Parathyroid adenoma (tissue), 2 donors: ENCODE measurements at regions not wholly inside any gene's neighbourhood (a gene's known extent, or its start where the extent isn't known, plus 50 kb on each side); places are given as distances from the start of the nearest gene placed in this dataset.

Experiments used
- H2AFZ ChIP-seq: fragments of 300-600 bp; sonication (generic); one replicate; pipeline ENCODE4 v1.7.0; 2017; ENCODE audit warnings: antibody characterized with exemption, mild to moderate bottlenecking
- H3K27ac ChIP-seq: fragments of 300-600 bp; sonication (generic); one replicate; pipeline ENCODE4 v1.7.0; 2017
- H3K27me3 ChIP-seq: fragments of 300-600 bp; sonication (generic); one replicate; pipeline ENCODE4 v1.7.0; 2017; ENCODE audit warnings: low read length; ENCODE audit not compliant: control insufficient read depth, insufficient read depth
- H3K36me3 ChIP-seq: fragments of 300-600 bp; sonication (generic); one replicate; pipeline ENCODE4 v1.7.0; 2017; ENCODE audit warnings: low read length; ENCODE audit not compliant: control insufficient read depth, insufficient read depth
- H3K4me1 ChIP-seq: fragments of 300-600 bp; sonication (generic); one replicate; pipeline ENCODE4 v1.7.0; 2017; ENCODE audit warnings: control low read depth
- H3K4me2 ChIP-seq: fragments of 300-600 bp; sonication (generic); one replicate; pipeline ENCODE4 v1.7.0; 2017; ENCODE audit warnings: low read length
- H3K4me3 ChIP-seq: fragments of 300-600 bp; sonication (generic); one replicate; pipeline ENCODE4 v1.7.0; 2017; ENCODE audit warnings: low read depth, low read length
- H3K79me2 ChIP-seq: fragments of 300-600 bp; sonication (generic); one replicate; pipeline ENCODE4 v1.7.0; 2017; ENCODE audit warnings: control low read depth
- H3K9ac ChIP-seq: fragments of 300-600 bp; sonication (generic); one replicate; pipeline ENCODE4 v1.7.0; 2017; ENCODE audit warnings: mild to moderate bottlenecking
- H3K9me3 ChIP-seq: fragments of 300-600 bp; sonication (generic); one replicate; pipeline ENCODE4 v1.7.0; 2017; ENCODE audit warnings: low read length; ENCODE audit not compliant: control insufficient read depth
- TF ChIP-seq, protein P1 (sequence below): fragments of 300-600 bp; sonication (generic); IDR thresholded peaks from one replicate; pipeline ENCODE4 v1.7.0; 2017; ENCODE audit warnings: antibody characterized with exemption, mild to moderate bottlenecking
- donor health status: primary hyperparathyroidism.

DNA sequence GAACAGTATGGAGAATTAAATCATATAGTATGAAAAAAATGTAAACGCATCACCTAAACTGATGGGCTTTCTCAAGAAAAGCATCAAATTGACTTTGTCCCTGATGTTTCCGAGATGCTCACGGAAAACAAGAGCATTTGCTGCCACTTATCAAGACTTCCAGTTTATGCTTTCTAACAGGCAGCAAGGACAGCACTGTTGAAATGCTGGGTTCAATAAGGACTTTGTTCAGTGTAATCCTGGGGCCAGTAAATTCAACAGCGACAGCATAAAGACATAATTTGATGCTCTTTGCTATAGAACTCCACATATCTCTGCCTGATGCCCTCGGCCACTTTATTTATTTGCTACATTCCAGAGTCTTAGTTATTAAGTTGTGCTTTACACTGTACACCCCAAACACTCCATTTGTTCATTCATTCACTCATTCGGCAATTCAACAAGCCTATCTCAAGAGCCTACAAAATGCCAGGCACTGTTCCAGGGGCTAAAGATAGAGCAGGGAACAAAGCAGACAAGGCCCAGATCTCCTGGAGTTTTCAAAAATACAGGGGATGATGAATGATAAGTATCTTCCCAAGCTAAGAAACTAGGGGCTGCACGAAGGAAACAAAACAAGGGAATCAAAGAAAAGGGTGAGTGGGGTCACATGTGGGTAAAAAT lies 294.6 kb downstream of the ZNF608 start:
- TF ChIP-seq, protein P1, sequence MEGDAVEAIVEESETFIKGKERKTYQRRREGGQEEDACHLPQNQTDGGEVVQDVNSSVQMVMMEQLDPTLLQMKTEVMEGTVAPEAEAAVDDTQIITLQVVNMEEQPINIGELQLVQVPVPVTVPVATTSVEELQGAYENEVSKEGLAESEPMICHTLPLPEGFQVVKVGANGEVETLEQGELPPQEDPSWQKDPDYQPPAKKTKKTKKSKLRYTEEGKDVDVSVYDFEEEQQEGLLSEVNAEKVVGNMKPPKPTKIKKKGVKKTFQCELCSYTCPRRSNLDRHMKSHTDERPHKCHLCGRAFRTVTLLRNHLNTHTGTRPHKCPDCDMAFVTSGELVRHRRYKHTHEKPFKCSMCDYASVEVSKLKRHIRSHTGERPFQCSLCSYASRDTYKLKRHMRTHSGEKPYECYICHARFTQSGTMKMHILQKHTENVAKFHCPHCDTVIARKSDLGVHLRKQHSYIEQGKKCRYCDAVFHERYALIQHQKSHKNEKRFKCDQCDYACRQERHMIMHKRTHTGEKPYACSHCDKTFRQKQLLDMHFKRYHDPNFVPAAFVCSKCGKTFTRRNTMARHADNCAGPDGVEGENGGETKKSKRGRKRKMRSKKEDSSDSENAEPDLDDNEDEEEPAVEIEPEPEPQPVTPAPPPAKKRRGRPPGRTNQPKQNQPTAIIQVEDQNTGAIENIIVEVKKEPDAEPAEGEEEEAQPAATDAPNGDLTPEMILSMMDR: no peak
- no peak overlapping the region for H2AFZ ChIP-seq
- no peaks in the 10 kb centered on the region for H3K36me3 ChIP-seq
- H3K9ac ChIP-seq: no peak overlapping the region
- no peak overlapping the region for H3K4me3 ChIP-seq
- H3K9me3 ChIP-seq: no peaks in the 10 kb centered on the region
- H3K27ac ChIP-seq: no peak overlapping the region
- no peaks in the 10 kb centered on the region for H3K79me2 ChIP-seq
- no peaks in the 10 kb centered on the region for H3K27me3 ChIP-seq
- no peaks in the 10 kb centered on the region for H3K4me1 ChIP-seq
- no peak overlapping the region for H3K4me2 ChIP-seq

DNA sequence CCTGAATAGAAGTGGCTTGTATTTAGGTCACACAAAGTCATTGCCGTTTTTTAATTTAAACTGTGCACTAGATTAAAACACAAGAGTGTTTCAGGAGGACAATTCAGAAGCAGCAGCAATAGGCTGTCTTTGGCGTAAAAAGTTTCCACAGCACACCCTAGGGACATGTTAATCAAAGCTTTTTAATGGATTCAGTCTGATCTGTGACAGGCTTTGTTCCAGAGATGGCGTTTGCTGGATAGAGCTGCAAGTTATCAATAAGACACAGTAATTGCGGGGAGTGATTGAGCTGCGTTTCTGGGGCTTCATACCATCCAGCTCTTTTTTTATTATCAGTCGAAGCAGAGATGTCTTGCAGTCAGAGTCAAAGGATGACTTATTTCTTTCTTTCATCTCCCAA lies 300.3 kb downstream of the ZNF608 start:
- no peaks in the 10 kb centered on the region for H3K9me3 ChIP-seq
- H3K9ac ChIP-seq: no peak overlapping the region
- H3K36me3 ChIP-seq: no peaks in the 10 kb centered on the region
- no peaks in the 10 kb centered on the region for H3K79me2 ChIP-seq
- no peaks in the 10 kb centered on the region for H3K4me1 ChIP-seq
- H3K4me3 ChIP-seq: no peak overlapping the region
- no peak overlapping the region for H2AFZ ChIP-seq
- no peaks in the 10 kb centered on the region for H3K27me3 ChIP-seq
- no peak overlapping the region for H3K4me2 ChIP-seq
- H3K27ac ChIP-seq: no peak overlapping the region
- TF ChIP-seq, protein P1: no peak

DNA sequence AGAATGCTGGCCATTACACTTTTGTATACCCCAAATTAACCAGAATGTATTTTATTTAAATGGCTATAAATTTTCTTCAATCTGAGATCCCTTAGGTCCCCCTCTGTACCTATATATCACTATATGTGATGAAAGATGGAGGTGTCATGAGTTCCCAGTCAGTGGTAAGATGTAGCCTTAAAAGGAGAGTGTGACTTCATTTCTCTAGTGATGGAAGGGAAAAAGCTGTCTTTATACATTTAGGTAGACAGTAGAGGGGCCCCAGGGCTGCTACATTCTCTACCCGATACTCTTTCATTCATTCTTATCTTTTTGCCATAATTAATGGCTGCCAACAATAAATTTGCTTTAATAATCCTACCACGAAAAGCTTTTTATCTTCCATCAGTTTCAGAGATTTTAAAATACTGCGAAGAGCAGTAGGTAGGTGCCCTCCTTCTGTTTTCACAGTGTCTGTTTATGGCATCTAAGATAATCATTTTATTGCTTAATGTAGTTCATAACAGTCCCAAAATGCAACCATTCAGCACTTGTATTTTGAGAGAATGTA lies 301.3 kb downstream of the ZNF608 start:
- Histone ChIP-seq H2AFZ (no peak overlapping the region), H3K79me2 (no peaks in the 10 kb centered on the region), H3K27me3 (no peaks in the 10 kb centered on the region), H3K4me1 (no peaks in the 10 kb centered on the region), H3K9me3 (no peaks in the 10 kb centered on the region), H3K4me2 (no peak overlapping the region), H3K4me3 (no peak overlapping the region), H3K9ac (no peak overlapping the region), H3K36me3 (no peaks in the 10 kb centered on the region), H3K27ac (no peak overlapping the region)
- TF ChIP-seq, protein P1: no peak

DNA sequence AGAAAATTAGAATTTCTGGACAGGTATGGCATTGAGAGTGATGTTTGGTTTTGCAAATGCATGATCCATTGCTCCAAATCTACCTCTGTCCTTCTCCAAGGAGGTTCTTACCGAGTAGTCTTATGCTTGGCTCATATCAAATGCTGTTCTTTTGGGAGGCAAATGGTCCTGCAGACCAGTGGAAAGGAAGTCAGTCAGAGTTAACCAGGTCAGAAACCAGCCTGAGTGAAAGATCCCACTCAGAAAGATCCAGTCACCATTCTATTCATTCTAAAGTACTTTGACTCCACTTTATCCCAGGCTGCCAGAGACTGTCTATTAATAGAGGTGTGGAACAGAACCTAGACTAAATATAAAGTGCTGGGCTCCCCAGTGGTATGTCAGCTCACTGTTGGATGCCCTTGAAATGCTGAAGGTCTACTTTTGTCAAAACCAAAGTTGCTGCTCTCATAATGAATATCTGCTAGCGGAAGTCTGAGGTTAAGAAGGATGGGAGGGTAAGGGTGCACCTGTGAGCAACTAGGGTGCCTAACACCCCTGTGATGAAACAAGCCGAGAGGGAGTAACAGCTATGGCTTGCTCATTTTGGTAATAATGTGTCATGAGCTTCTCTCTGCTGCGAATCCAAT lies 302.2 kb downstream of the ZNF608 start:
- Histone ChIP-seq H3K27me3 (no peaks in the 10 kb centered on the region), H3K4me2 (no peak overlapping the region), H3K4me3 (no peak overlapping the region), H3K9me3 (no peaks in the 10 kb centered on the region), H3K4me1 (no peaks in the 10 kb centered on the region), H3K9ac (no peak overlapping the region), H2AFZ (no peak overlapping the region), H3K79me2 (no peaks in the 10 kb centered on the region), H3K36me3 (no peaks in the 10 kb centered on the region), H3K27ac (no peak overlapping the region)
- TF ChIP-seq, protein P1: no peak
